ENCODE measurements at regions not wholly inside any gene's neighbourhood (a gene's known extent, or its start where the extent isn't known, plus 50 kb on each side); places are given as distances from the start of the nearest gene placed in this dataset.

GRCh38 chr6:51339728-51340127, 521.1 kb downstream of the TFAP2B start:
- Histone ChIP-seq H4K12ac (ENCODE audit: low read depth, low read length) (no peak overlapping the region), H3K27ac (ENCODE audit: low read depth, low read length) (no peak overlapping the region), H3K36me3 (ENCODE audit: control insufficient read depth in 1 of 2, insufficient read depth in 2 of 2, low read length in 2 of 2) (no peaks in the 10 kb centered on the region), H3K27me3 (ENCODE audit: insufficient read depth, low read length) (no peaks in the 10 kb centered on the region), H3K79me1 (ENCODE audit: low read length) (peaks cover 1% of the 10 kb centered on the region), H2AFZ (ENCODE audit: insufficient read depth, low read length, poor library complexity) (no peak overlapping the region), H3K4me3 (ENCODE audit: low read depth, low read length) (no peak overlapping the region), H4K8ac (ENCODE audit: low read depth, low read length) (no peak overlapping the region), H3K18ac (ENCODE audit: low read length) (no peak overlapping the region), H3K14ac (ENCODE audit: low read length) (no peak overlapping the region), H2BK5ac (ENCODE audit: low read depth, low read length, poor library complexity) (no peak overlapping the region), H3K9me3 (ENCODE audit: insufficient read depth, low read depth, low read length) (no peaks in the 10 kb centered on the region), H2BK120ac (ENCODE audit: insufficient read depth, low read length, poor library complexity) (no peak overlapping the region), H3K9ac (ENCODE audit: low read length) (no peak overlapping the region), H3K23ac (ENCODE audit: low read length) (no peak overlapping the region), H3K4me2 (ENCODE audit: low read length) (peak overlapping the region; percentile 46), H3K79me2 (ENCODE audit: control insufficient read depth, insufficient read depth, low read length, poor library complexity) (no peaks in the 10 kb centered on the region), H2AK5ac (ENCODE audit: low read length) (no peak overlapping the region), H4K91ac (ENCODE audit: low read depth, low read length) (no peak overlapping the region), H3K4me1 (ENCODE audit: control insufficient read depth in 1 of 2, insufficient read depth in 2 of 2, low read length in 2 of 2) (peaks cover 3 to 4% of the 10 kb centered on the region in 2 experiments), H2BK12ac (ENCODE audit: low read length) (no peak overlapping the region), H3K4ac (ENCODE audit: low read depth, low read length) (no peak overlapping the region)
- DNase-seq: peak; percentile 7 to 53
- WGBS (ENCODE audit: extremely low coverage, insufficient coverage, insufficient read length): no CpG with 5 or more reads among the region's 5 CpGs

GRCh38 chr6:51342393-51342792, 523.7 kb downstream of the TFAP2B start:
- WGBS (ENCODE audit: extremely low coverage, insufficient coverage, insufficient read length): no CpG with 5 or more reads among the region's 6 CpGs
- no peaks in the 10 kb centered on the region for H3K27me3 ChIP-seq (ENCODE audit: insufficient read depth, low read length)
- no peak overlapping the region for H3K4me2 ChIP-seq (ENCODE audit: low read length)
- H4K12ac ChIP-seq (ENCODE audit: low read depth, low read length): no peak overlapping the region
- no peak overlapping the region for H2AK5ac ChIP-seq (ENCODE audit: low read length)
- no peak overlapping the region for H3K4ac ChIP-seq (ENCODE audit: low read depth, low read length)
- H3K27ac ChIP-seq (ENCODE audit: low read depth, low read length): no peak overlapping the region
- H3K23ac ChIP-seq (ENCODE audit: low read length): no peak overlapping the region
- H3K9me3 ChIP-seq (ENCODE audit: insufficient read depth, low read depth, low read length): no peaks in the 10 kb centered on the region
- H4K8ac ChIP-seq (ENCODE audit: low read depth, low read length): no peak overlapping the region
- no peak overlapping the region for H2AFZ ChIP-seq (ENCODE audit: insufficient read depth, low read length, poor library complexity)
- H3K18ac ChIP-seq (ENCODE audit: low read length): no peak overlapping the region
- no peak overlapping the region for H2BK12ac ChIP-seq (ENCODE audit: low read length)
- H3K36me3 ChIP-seq (ENCODE audit: control insufficient read depth in 1 of 2, insufficient read depth in 2 of 2, low read length in 2 of 2): no peaks in the 10 kb centered on the region
- no peak overlapping the region for H4K91ac ChIP-seq (ENCODE audit: low read depth, low read length)
- peaks cover 3 to 4% of the 10 kb centered on the region in 2 experiments for H3K4me1 ChIP-seq (ENCODE audit: control insufficient read depth in 1 of 2, insufficient read depth in 2 of 2, low read length in 2 of 2)
- H3K79me1 ChIP-seq (ENCODE audit: low read length): no peaks in the 10 kb centered on the region
- H2BK120ac ChIP-seq (ENCODE audit: insufficient read depth, low read length, poor library complexity): no peak overlapping the region
- H3K79me2 ChIP-seq (ENCODE audit: control insufficient read depth, insufficient read depth, low read length, poor library complexity): no peaks in the 10 kb centered on the region
- no peak overlapping the region for H2BK5ac ChIP-seq (ENCODE audit: low read depth, low read length, poor library complexity)
- no peak overlapping the region for H3K9ac ChIP-seq (ENCODE audit: low read length)
- no peak for DNase-seq
- no peak overlapping the region for H3K4me3 ChIP-seq (ENCODE audit: low read depth, low read length)
- no peak overlapping the region for H3K14ac ChIP-seq (ENCODE audit: low read length)

GRCh38 chr6:51349857-51350256, 531.2 kb downstream of the TFAP2B start:
- H3K9ac ChIP-seq (ENCODE audit: low read length): no peak overlapping the region
- H2BK12ac ChIP-seq (ENCODE audit: low read length): peak overlapping the region; percentile 37
- no CpG with 5 or more reads among the region's 4 CpGs for WGBS (ENCODE audit: extremely low coverage, insufficient coverage, insufficient read length)
- H2BK5ac ChIP-seq (ENCODE audit: low read depth, low read length, poor library complexity): no peak overlapping the region
- no peak overlapping the region for H2AK5ac ChIP-seq (ENCODE audit: low read length)
- no peak overlapping the region for H2AFZ ChIP-seq (ENCODE audit: insufficient read depth, low read length, poor library complexity)
- H3K4ac ChIP-seq (ENCODE audit: low read depth, low read length): no peak overlapping the region
- H3K4me3 ChIP-seq (ENCODE audit: low read depth, low read length): no peak overlapping the region
- no peaks in the 10 kb centered on the region for H3K9me3 ChIP-seq (ENCODE audit: insufficient read depth, low read depth, low read length)
- no peaks in the 10 kb centered on the region for H3K79me2 ChIP-seq (ENCODE audit: control insufficient read depth, insufficient read depth, low read length, poor library complexity)
- H3K36me3 ChIP-seq (ENCODE audit: control insufficient read depth in 1 of 2, insufficient read depth in 2 of 2, low read length in 2 of 2): no peaks in the 10 kb centered on the region
- no peak overlapping the region for H3K4me2 ChIP-seq (ENCODE audit: low read length)
- DNase-seq: no peak
- no peak overlapping the region for H3K14ac ChIP-seq (ENCODE audit: low read length)
- H3K23ac ChIP-seq (ENCODE audit: low read length): no peak overlapping the region
- H2BK120ac ChIP-seq (ENCODE audit: insufficient read depth, low read length, poor library complexity): peak overlapping the region; percentile 53
- no peak overlapping the region for H3K18ac ChIP-seq (ENCODE audit: low read length)
- peak overlapping the region; percentile 43 for H4K8ac ChIP-seq (ENCODE audit: low read depth, low read length)
- H4K12ac ChIP-seq (ENCODE audit: low read depth, low read length): no peak overlapping the region
- H3K4me1 ChIP-seq (ENCODE audit: control insufficient read depth in 1 of 2, insufficient read depth in 2 of 2, low read length in 2 of 2): no peaks in the 10 kb centered on the region
- no peaks in the 10 kb centered on the region for H3K27me3 ChIP-seq (ENCODE audit: insufficient read depth, low read length)
- H4K91ac ChIP-seq (ENCODE audit: low read depth, low read length): no peak overlapping the region
- H3K79me1 ChIP-seq (ENCODE audit: low read length): peaks cover 2% of the 10 kb centered on the region
- no peak overlapping the region for H3K27ac ChIP-seq (ENCODE audit: low read depth, low read length)

- Histone ChIP-seq H3K27ac (ENCODE audit: low read depth, low read length) (no peak overlapping the region), H3K23ac (ENCODE audit: low read length) (no peak overlapping the region), H3K4me3 (ENCODE audit: low read depth, low read length) (no peak overlapping the region), H2BK12ac (ENCODE audit: low read length) (no peak overlapping the region), H4K91ac (ENCODE audit: low read depth, low read length) (no peak overlapping the region), H3K36me3 (ENCODE audit: control insufficient read depth in 1 of 2, insufficient read depth in 2 of 2, low read length in 2 of 2) (no peaks in the 10 kb centered on the region), H3K27me3 (ENCODE audit: insufficient read depth, low read length) (no peaks in the 10 kb centered on the region), H3K9ac (ENCODE audit: low read length) (no peak overlapping the region), H3K4me2 (ENCODE audit: low read length) (no peak overlapping the region), H3K4ac (ENCODE audit: low read depth, low read length) (no peak overlapping the region), H2BK120ac (ENCODE audit: insufficient read depth, low read length, poor library complexity) (no peak overlapping the region), H3K79me2 (ENCODE audit: control insufficient read depth, insufficient read depth, low read length, poor library complexity) (no peaks in the 10 kb centered on the region), H4K8ac (ENCODE audit: low read depth, low read length) (no peak overlapping the region), H2AFZ (ENCODE audit: insufficient read depth, low read length, poor library complexity) (no peak overlapping the region), H3K79me1 (ENCODE audit: low read length) (peaks cover 2% of the 10 kb centered on the region), H2BK5ac (ENCODE audit: low read depth, low read length, poor library complexity) (no peak overlapping the region), H3K14ac (ENCODE audit: low read length) (no peak overlapping the region), H3K18ac (ENCODE audit: low read length) (no peak overlapping the region), H3K4me1 (ENCODE audit: control insufficient read depth in 1 of 2, insufficient read depth in 2 of 2, low read length in 2 of 2) (no peaks in the 10 kb centered on the region), H2AK5ac (ENCODE audit: low read length) (no peak overlapping the region), H4K12ac (ENCODE audit: low read depth, low read length) (no peak overlapping the region), H3K9me3 (ENCODE audit: insufficient read depth, low read depth, low read length) (no peaks in the 10 kb centered on the region)
- no CpG with 5 or more reads among the region's 2 CpGs for WGBS (ENCODE audit: extremely low coverage, insufficient coverage, insufficient read length)
- peak in 1 of 2 donors; percentile 45 for DNase-seq
These were observed 531.7 kb downstream of the TFAP2B start for GRCh38 chr6:51350308-51350904.

Measured in trophoblast cell (in vitro differentiated cells and primary cell).